GM20000 (cell line): ENCODE measurements at regions not wholly inside any gene's neighbourhood (a gene's known extent, or its start where the extent isn't known, plus 50 kb on each side); places are given as distances from the start of the nearest gene placed in this dataset.

Source experiments
- DNase-seq: peaks from one replicate; pipeline ENCODE4 v3.0.0; 2012; ENCODE audit warnings: low spot score
- CTCF ChIP-seq: IDR thresholded peaks from 2 replicates; pipeline ENCODE4 v1.5.1; 2012; ENCODE audit warnings: mild to moderate bottlenecking, control low read depth; ENCODE audit errors: extremely low read depth, missing control alignments

GRCh38 chr6:114862064-114862463 is 519.2 kb upstream of the HS3ST5 start:
- no peak for DNase-seq
- no peak for TF ChIP-seq CTCF

- no peak for DNase-seq
- TF ChIP-seq CTCF, result no peak
Observed at GRCh38 chr6:114844359-114844758, 501.5 kb upstream of the HS3ST5 start.

- DNase-seq, result no peak
- TF ChIP-seq CTCF, result no peak
Observed at GRCh38 chr6:114839019-114839418, 496.2 kb upstream of the HS3ST5 start.

GRCh38 chr6:114833211-114833610 is 490.4 kb upstream of the HS3ST5 start:
- no peak for TF ChIP-seq CTCF
- no peak for DNase-seq

GRCh38 chr6:114830515-114830914 is 487.7 kb upstream of the HS3ST5 start:
- no peak for DNase-seq
- no peak for TF ChIP-seq CTCF

- no peak for TF ChIP-seq CTCF
- no peak for DNase-seq
Observed at GRCh38 chr6:114827135-114827534, 484.3 kb upstream of the HS3ST5 start.

- TF ChIP-seq CTCF, result no peak
- DNase-seq, result no peak
Observed at GRCh38 chr6:114824409-114824808, 481.6 kb upstream of the HS3ST5 start.
